NCI-H526 (cell line): ENCODE measurements at regions not wholly inside any gene's neighbourhood (a gene's known extent, or its start where the extent isn't known, plus 50 kb on each side); places are given as distances from the start of the nearest gene placed in this dataset.

Experiments used
- DNase-seq, 2 experiments: peaks; one replicate each; lab custom pipeline; 2025; lab: John Stamatoyannopoulos, UW

DNA sequence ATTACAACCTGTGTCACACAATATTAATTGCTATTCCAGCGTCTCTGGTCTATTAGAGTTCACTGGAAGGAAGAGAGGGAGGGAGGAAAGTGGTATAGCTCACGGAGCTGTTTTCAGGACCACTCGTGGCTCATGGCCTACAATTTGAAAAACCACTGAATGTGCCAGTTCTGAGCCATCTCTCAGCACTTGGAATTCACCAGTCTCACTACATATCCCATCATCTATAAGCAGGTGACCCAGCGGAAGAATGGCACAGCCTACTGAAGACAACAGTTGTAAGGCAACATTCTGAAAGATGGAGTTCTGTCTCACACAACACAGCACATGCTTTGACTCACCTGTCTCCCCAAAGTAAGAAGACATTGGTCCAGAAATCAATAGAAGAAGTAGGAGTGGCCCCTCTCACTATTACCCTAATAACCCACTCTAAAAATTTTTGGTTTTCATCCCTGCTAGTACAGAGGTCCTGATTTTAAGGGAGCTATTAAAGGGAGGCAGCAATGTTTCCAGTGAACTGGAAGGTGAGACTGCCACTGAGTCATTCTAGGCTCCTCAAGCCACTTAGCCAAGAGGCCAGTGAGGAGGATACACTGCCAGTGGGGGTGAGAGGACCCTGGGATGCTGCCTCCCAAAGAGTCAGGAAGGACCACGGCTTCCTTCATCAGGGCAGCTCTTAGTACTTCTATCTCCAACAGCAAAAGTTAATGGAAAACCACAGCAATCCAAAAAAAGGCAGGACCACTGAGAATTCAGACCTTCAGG is 50.0 kb upstream of the DOCK9 start:
- DNase-seq: no peak

DNA sequence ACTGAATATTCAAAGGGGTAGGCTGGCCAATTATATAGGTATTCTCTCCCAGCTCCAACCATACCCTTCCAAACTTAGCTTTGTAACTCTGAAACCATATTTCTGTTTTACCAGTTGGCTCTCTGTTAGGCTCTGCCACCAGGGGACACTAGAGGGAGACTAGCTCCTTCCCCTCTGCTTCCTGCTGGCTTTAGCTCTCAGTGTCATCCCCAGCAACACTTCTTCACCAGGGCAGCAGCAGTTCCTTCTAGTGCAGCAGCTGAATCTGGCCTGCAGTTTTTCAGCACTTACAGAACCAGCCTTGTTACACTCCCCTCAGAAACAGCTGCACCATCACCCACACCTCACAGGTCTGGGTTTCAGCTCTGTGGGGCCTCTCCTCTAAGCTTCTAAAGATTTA is 51.0 kb upstream of the DOCK9 start:
- DNase-seq: peak in 1 of 2 experiments; percentile 42

DNA sequence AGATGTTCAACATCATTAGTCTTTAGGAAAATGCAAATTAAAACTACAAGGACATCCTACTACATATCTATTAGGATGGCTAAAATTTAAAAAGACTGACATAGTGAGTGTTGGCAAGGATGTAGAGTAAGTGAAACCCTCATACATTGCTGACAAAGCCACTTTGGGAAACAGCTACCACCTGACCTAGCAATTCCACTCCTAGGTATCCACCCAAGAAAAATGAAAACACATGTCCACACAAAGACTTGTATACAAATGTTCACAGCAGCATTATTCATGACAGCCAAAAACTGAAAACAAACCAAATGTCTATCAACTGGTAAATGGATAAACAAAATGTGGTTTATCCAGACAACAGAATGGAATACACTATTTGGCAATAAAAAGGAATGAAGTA is 51.7 kb upstream of the DOCK9 start:
- DNase-seq: no peak

DNA sequence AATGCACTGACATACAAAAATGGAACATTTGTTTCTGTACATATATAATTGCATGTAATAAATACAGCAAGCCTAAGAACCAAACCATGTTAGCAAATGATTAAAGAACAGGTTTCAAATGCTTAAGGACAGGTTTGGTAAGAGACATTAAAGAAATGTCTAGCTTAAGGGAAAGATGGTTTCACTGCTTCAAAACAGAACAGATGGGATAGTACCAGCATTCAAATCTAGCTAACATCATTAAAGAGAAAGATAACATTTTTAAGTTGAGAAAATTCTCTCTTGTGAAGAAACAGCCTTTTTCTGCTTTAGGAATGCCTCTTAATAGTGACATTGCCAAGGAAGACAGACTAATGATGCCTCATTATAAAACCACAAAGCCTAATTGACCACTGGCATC is 52.5 kb upstream of the DOCK9 start:
- no peak for DNase-seq

DNA sequence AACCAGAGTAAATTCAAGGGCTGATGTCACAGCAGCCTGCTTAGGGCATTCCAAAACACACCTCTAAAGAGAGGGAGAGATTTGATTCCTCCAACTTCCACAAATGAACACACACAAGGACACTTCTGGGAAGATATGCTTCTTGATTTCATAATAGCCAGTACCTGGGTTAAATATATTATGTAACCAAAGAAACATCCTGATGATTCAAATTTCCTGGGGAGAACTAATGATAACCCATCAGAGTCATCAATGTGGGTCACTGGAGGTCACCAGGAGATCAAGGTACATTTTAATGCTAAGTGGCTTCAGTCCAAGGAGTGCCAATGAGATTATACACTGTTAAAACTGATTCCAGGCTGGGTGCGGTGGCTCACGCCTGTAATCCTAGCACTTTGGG is 54.0 kb upstream of the DOCK9 start:
- DNase-seq: no peak

DNA sequence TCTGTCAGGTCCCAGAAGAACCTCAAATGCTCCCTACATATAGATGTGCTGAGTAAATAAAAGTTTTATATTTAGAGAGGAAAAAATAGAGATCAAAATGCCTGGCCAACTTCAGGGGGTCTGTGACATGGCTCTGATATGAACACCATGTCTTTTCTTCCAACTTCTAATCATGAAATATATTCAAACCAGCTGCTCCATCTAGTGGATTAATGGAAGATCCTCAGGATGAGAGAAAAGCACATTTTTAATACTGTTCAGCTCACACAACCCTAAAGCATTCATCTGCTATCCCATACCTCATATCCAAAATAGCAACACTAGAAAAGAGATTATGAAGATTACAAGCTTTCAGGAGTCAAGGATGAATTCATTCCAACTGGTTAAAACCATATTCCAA is 56.0 kb upstream of the DOCK9 start:
- peak in 1 of 2 experiments; percentile 62 for DNase-seq

DNA sequence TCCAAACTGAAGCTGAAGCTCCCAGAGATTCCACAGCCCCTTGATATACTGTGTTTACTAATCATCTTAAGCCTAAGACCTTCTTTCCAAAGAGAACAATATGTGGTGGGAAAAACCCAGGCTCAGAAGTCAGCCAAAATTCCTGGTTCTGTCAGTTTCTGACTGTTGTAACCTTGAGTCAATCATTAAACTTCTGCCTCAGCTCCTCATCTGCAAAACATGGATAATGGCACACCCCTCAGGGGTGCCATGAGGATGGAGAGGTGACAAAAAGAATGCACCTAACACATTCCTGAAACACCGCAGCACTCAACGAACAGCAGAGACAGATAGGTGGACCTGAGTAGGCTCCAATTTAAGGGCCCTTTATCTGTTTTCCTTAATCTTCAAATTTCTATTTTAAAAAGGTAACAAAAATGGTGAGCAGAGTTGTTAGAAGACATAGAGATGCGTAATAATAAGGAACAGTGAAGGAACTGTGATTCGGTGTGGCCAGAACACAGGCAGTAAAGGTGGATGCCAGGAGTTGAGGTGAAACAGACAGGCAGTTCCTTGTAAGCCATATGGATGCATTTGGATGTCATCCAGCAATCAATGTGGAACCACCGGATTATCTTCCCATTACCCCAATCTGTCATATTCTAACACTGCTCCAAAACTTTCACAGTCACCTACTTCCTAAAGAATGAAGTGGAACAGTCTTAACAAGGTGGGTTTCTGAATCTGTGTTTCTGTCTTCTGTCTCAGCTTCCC is 56.6 kb upstream of the DOCK9 start:
- DNase-seq: no peak

DNA sequence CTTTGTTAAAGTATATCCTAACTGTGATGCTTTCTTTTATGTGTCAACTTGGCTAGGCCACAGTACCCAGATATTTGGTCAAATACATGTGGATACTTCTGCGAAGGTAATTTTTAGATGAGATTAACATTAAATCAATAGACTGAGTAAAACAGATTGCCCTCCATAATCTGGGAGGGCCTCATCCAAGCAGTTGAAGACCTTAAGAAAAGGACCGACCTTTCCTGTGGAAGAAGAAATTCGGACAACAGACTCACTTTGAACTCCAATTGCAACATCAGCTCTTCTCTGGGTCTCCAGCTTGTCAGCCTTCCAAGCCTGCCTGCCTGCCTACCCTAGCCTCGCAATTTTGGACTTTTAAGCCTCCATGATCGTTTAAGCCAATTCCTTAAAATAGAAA is 57.9 kb upstream of the DOCK9 start:
- no peak for DNase-seq

DNA sequence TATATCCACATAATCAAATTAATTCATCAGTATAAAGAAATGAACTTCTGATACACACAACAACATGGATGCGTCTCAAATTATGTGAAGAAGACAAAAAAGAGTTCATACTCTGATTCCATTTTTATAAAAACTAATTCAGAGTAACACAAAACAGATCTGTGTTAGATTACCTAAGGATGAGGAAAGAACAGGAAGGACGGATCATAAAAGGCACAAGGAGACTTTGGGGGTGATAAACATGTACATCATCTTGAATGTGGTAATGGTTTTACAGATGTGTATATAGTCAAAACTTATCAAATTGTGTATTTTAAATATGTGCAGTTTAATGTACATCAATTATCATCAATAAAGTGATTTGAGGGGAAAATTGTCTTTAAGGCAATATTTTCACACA is 59.9 kb upstream of the DOCK9 start:
- DNase-seq: no peak

DNA sequence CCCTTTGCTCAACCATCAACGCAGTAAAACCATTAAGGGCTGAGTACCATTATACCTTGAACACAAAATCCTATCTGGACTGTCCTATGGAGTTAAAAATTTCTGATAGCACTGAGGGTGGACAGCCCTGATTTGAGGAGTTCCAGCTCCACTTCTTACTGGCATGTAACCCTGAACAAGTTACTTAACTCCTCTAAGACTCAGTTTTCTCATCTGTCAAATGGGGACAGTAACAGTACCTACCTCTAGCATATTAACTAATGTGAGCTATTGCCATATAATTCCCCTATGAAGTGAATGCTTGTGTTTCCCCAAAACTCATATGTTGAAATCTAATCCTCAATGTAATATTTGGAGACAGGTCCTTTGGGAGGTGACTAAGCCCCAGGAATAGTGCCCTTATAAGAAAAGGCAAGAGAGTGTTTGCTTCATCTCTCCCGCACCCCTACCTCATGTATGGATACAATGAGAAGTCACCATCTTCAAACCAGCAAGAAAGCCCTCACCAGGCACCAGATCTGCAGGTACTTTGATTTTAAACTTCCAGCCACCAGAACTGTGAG is 61.9 kb upstream of the DOCK9 start:
- no peak for DNase-seq

DNA sequence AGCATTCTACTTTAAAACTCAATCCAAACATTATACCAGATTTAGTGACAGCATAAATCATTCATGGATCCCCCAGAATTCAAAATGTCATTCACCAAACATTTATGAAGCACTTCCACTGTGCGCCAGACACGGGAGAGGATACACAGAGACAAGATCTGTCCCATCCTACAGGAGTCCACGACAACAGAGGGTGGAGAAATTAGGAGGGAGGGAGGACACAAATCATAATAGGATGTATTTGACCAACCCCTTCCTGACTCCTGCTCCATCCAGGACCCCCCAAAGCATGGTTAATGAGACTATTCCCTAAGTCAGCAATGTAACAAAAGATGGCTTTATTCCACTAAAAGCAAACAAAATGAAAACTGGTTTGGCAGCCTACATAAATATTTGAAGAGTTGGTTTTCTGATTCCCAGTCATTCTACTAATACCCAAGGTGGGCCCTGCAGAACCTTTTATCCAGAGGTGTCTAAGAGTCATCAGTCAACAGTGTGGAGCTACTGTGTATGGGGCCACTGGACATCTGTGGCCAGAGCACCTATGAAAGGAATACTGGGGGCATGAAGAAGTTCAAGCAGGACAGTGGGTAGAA is 62.8 kb upstream of the DOCK9 start:
- DNase-seq: peak in 1 of 2 experiments; percentile 25

DNA sequence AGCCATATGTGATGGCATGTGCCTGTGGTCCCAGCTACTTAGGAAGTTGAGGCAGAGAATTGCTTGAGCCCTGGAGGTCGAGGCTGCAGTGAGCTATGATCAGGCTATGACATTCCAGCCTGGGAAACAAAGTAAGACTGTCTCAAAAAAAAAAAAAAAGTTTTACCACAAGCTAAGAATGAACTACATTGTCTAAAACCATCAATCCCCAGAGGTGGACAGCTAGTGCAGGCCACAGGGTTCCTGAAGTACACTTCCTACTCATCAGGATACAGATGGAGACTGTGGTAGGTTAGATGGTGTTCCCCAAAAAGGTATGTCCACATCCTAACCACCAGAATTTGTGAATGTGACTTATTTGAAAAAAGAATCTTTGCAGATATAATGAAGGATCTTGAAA is 63.5 kb upstream of the DOCK9 start:
- no peak for DNase-seq

DNA sequence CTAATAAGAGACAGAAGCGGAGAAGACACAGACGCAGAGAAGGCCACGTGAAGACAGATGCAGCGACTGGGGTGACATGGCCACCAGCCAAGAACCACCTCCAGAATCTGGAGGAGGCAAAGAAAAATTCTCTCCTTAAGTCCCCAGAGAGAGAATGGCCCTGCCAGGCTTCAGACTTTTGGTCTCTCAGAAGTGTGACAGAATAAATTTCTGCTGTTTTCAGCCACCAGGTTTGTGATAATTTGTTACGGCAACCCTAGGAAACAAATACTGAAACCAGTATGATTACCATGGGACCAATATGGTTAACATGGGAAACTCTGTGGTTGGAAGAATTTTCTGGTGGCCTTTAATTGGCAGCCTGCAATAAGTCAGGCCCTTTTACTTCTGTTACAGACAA is 63.9 kb upstream of the DOCK9 start:
- no peak for DNase-seq

DNA sequence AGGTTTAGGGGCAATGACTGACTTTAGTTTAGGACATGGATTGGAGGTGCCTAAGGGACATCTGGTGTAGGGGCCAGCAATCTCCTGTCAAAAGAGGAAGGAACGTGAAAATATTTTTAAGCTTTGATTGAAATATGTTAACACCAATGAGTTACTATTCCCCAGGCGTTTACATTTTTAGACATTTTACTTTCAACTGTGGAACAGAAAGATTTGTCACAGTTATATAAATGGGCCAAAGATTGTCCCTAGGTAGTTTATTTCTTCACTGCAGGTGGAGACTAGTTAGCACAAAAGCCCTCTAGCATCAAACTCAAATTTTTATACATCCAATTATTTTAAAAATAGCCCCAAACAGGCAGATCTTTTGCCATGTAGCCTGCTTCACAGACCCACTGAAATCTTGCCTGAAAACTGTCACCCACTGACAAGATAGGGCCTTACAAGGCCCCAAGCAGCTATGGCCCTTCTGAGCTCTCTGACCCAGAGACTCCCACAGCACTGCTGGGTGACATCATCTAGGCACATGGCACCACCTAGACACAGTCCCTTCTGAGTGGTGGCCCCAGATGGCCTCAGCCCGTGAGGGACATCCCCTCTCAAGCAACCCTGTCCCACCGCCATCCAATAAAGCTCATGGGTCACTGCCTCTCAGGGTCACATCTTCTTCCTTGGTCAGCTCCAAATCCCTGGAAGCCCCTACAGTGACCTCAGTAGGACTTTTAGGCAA is 64.8 kb upstream of the DOCK9 start:
- no peak for DNase-seq

DNA sequence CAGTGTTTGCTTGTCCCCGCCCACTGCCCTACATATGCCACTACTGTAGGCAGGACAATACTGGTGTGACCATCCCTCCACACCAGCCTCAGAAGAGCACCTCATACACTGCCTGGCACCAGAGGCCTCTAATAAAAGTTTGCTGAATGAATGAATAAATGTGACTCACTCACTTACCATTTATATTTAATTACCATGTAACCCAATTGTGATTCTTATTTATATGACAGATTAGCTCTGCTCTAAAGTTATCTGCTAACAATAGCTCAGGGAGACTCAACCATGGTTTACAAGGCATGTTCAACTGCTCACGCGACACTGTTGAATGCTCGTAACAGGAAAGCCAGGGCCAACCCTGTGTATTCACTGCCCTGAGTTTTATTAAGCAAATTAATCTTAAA is 66.0 kb upstream of the DOCK9 start:
- DNase-seq: peak; percentile 53 to 80

DNA sequence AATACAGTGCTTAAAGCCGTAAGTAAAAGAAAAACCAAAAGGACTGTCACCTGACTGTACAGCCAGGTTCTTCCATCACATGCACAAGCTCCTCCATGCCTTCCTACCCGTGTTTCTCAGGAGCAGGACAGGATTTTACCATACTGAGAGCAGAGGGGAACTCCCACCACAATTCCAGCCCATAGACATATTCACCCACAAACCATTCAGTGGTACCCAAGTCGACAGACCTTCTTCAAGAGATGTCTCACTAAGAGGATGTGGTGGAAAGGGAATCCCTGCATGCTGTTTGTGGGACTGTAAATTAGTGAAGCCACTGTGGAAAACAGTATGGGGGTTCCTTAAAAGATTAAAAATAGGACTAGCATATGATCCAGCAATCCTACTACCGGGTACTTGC is 66.9 kb upstream of the DOCK9 start:
- no peak for DNase-seq

DNA sequence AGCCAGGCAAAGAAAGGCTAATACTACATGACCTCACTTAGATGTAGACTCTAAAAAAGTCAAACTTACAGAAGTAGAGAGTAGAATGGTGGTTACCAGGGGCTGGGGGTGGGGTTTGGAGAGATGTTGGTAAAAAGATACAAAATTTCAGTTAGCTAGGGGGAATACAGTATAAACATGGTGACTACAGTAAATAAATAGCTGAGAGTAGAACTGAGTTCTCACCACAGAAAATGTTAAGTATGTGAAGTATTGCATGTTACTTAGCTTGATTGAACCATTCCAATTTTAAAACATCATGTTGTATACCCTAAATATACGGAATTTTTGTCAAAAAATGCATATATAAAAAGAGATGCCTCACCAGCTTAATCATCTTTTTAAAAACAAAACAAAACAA is 67.5 kb upstream of the DOCK9 start:
- no peak for DNase-seq

DNA sequence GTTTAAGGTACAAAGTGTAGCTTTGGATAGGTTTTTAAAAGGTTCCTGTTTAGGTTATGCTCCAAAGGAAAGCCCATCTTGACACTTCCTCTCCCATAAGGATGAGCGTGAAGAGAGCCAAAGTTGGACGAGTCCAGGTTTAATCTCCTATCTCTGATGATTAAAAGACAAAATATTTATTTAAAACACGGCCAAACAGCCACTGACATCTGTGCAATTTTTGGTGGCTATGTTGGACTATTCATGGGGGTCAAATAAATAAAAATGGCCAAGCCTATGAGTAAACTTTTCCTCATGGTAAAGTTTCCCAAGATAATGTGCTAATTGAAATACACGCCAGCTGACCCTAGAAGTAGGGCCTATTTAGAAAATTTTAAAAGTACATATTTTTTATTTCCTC is 69.0 kb upstream of the DOCK9 start:
- no peak for DNase-seq

DNA sequence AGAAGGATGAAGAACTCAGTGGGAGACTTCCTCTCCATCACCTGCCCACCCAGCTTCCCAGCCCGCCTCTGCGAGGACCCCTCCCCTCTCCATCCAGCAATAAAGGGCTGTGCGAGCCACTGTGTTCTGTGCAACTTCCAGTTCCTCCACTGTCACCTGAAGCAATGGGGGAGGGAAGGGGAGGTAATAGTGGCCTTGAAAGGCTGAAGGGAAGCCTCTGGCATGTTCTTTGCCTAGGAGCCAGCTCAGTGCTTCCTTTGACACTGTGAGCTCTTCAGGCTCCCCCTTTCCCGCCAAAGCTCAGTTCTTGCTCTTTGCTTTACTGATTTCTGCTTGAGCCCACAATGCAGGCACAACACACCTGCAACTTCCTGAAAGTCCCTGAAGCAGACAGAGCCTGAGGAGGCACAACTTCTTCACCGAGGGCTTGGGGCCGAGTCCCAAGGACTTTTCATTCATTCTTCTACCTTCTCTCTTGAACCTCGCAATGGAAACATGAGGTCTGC is 73.2 kb upstream of the DOCK9 start:
- no peak for DNase-seq

DNA sequence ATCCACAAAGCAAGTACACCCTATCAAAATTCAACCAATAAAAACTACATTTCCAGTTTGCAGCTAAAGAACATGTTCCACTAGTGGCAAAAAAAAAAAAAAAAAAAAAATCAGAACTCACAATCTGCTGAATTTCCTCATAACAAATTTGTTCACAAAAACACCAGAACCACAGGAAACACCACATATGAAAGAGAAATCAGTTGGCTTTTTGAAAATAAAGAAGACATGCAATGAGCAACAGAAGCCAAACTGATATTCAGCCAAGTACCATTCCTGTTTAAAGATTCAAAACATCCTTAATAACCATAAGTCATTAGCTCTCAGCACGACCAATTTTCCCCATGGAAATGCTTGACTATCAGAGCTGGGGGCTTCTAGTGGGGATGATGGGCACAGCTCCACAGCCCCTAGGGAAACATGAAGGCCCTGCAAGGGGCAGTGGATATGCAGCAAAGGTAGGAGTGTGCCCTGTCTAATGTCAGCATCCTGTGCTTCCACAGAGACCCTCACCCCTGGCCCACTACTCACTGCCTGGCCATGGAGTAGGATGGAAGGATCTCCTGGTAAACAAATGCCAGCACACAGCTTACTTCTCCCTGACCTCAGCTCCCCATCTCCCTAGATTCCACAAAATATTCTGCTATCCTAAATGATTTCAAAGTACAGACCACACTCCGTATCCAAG is 74.0 kb upstream of the DOCK9 start:
- no peak for DNase-seq

DNA sequence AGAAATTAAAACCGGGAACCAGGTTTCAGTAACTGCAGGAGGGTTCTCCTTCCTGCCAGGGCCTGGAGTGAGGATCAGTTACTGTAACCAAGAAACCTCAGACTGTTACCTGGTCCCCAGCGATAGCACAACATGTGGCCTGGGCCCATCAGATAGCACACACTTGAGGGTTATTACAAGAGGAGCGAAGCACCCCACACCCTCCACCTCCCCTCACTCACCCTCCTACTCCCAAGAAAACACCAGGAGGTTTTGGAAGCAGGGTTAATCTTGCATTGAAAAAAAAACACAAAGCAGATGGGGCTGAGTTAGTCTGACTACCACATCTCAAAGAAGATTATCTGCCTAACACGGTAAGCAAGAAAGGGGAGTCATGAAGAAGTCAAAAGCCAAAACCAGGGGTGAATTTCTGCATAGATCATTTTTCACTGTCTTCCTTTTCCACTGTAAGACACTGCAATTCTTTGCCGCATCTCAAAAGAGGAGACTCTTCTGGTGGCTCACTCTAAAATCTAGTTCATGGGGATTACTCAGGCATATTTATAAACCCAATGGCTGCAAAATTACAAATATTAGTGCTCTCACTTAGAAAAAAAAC is 75.9 kb upstream of the DOCK9 start:
- no peak for DNase-seq
